ENCODE measurements at regions not wholly inside any gene's neighbourhood (a gene's known extent, or its start where the extent isn't known, plus 50 kb on each side); places are given as distances from the start of the nearest gene placed in this dataset.
"Not testable (repeated sequence)": the region's sequence is repeated elsewhere in the genome, so short reads cannot be mapped to it uniquely, and the experiment has no call there.

GRCh38 chr5:87199246-87199645 is 68.4 kb upstream of the RASA1 start:
- H3K4me3 ChIP-seq (replicated peaks; ENCODE audit: insufficient read depth, low read length); DNase-seq (ENCODE audit: low read depth in 1 of 2, low spot score in 1 of 2); H3K27ac ChIP-seq (replicated peaks); H3K27me3 ChIP-seq (ENCODE audit: insufficient read depth, poor library complexity, severe bottlenecking): not testable (repeated sequence)

- H3K27me3 ChIP-seq (ENCODE audit: insufficient read depth, poor library complexity, severe bottlenecking); DNase-seq (ENCODE audit: low read depth in 1 of 2, low spot score in 1 of 2); H3K27ac ChIP-seq (replicated peaks); H3K4me3 ChIP-seq (replicated peaks; ENCODE audit: insufficient read depth, low read length): not testable (repeated sequence)
These were observed 68.0 kb upstream of the RASA1 start for GRCh38 chr5:87199704-87200103.

GRCh38 chr5:87210076-87210475 is 57.6 kb upstream of the RASA1 start:
- H3K27ac ChIP-seq (replicated peaks), result no peak overlapping the region

GRCh38 chr5:87210743-87211142 is 56.9 kb upstream of the RASA1 start:
- Histone ChIP-seq H3K27me3 (ENCODE audit: insufficient read depth, poor library complexity, severe bottlenecking) (no peaks in the 10 kb centered on the region), H3K27ac (replicated peaks) (no peak overlapping the region), H3K4me3 (replicated peaks; ENCODE audit: insufficient read depth, low read length) (no peak overlapping the region)
- TF ChIP-seq POLR2AphosphoS5 (IDR thresholded peaks at IDR 0.05; ENCODE audit: low read depth), result no peak
- no peak for TF ChIP-seq REST (IDR thresholded peaks at IDR 0.05; ENCODE audit: insufficient replicate concordance, low read depth)
- no peak for TF ChIP-seq CTCF (IDR thresholded peaks at IDR 0.05; ENCODE audit: insufficient read depth, low read length)
- no peak for TF ChIP-seq SPI1 (IDR thresholded peaks at IDR 0.05; ENCODE audit: borderline replicate concordance, low read depth)
- no peak for DNase-seq (ENCODE audit: low read depth in 1 of 2, low spot score in 1 of 2)

More at GRCh38 chr5:87210076-87210475, 57.6 kb upstream of the RASA1 start:
- no peak for DNase-seq (ENCODE audit: low read depth in 1 of 2, low spot score in 1 of 2)
- TF ChIP-seq GABPA (IDR thresholded peaks at IDR 0.05; ENCODE audit: low read depth) (no peak), REST (IDR thresholded peaks at IDR 0.05; ENCODE audit: insufficient replicate concordance, low read depth) (no peak), CTCF (IDR thresholded peaks at IDR 0.05; ENCODE audit: insufficient read depth, low read length) (no peak), SPI1 (IDR thresholded peaks at IDR 0.05; ENCODE audit: borderline replicate concordance, low read depth) (no peak), POLR2AphosphoS5 (IDR thresholded peaks at IDR 0.05; ENCODE audit: low read depth) (no peak)
- Histone ChIP-seq H3K27me3 (ENCODE audit: insufficient read depth, poor library complexity, severe bottlenecking) (no peaks in the 10 kb centered on the region), H3K4me3 (replicated peaks; ENCODE audit: insufficient read depth, low read length) (no peak overlapping the region)

GRCh38 chr5:87211676-87212075 is 56.0 kb upstream of the RASA1 start:
- H3K27me3 ChIP-seq (ENCODE audit: insufficient read depth, poor library complexity, severe bottlenecking), result no peaks in the 10 kb centered on the region
- TF ChIP-seq REST (IDR thresholded peaks at IDR 0.05; ENCODE audit: insufficient replicate concordance, low read depth) (no peak), SPI1 (IDR thresholded peaks at IDR 0.05; ENCODE audit: borderline replicate concordance, low read depth) (no peak), GABPA (IDR thresholded peaks at IDR 0.05; ENCODE audit: low read depth) (no peak), CTCF (IDR thresholded peaks at IDR 0.05; ENCODE audit: insufficient read depth, low read length) (no peak), POLR2AphosphoS5 (IDR thresholded peaks at IDR 0.05; ENCODE audit: low read depth) (no peak)
- no peak overlapping the region for H3K27ac ChIP-seq (replicated peaks)
- no peak for DNase-seq (ENCODE audit: low read depth in 1 of 2, low spot score in 1 of 2)
- no peak overlapping the region for H3K4me3 ChIP-seq (replicated peaks; ENCODE audit: insufficient read depth, low read length)

- not testable (repeated sequence) for DNase-seq (ENCODE audit: low read depth in 1 of 2, low spot score in 1 of 2); H3K27me3 ChIP-seq (ENCODE audit: insufficient read depth, poor library complexity, severe bottlenecking); H3K27ac ChIP-seq (replicated peaks); H3K4me3 ChIP-seq (replicated peaks; ENCODE audit: insufficient read depth, low read length)
These were observed 55.5 kb upstream of the RASA1 start for GRCh38 chr5:87212183-87212582.

All from HL-60 (cell line).